ENCODE measurements at regions not wholly inside any gene's neighbourhood (a gene's known extent, or its start where the extent isn't known, plus 50 kb on each side); places are given as distances from the start of the nearest gene placed in this dataset.

GRCh38 chrX:11836284-11836683 lies 78.2 kb downstream of the MSL3 start:
- H3K4me3 ChIP-seq (ENCODE audit: low read length), result no peak overlapping the region
- TF ChIP-seq CTCF (conservative IDR thresholded peaks at IDR 0.05; ENCODE audit: low read depth, low read length), result no peak
- no peak for DNase-seq (ENCODE audit: low read depth)

- no peak for TF ChIP-seq CTCF (conservative IDR thresholded peaks at IDR 0.05; ENCODE audit: low read depth, low read length)
- no peak for DNase-seq (ENCODE audit: low read depth)
- no peak overlapping the region for H3K4me3 ChIP-seq (ENCODE audit: low read length)
Measured at GRCh38 chrX:11837437-11837836, 79.4 kb downstream of the MSL3 start.

- TF ChIP-seq CTCF (conservative IDR thresholded peaks at IDR 0.05; ENCODE audit: low read depth, low read length), result no peak
- H3K4me3 ChIP-seq (ENCODE audit: low read length), result no peak overlapping the region
- no peak for DNase-seq (ENCODE audit: low read depth)
Measured at GRCh38 chrX:11864171-11864570, 106.1 kb downstream of the MSL3 start.

- DNase-seq (ENCODE audit: low read depth), result no peak
- no peak overlapping the region for H3K4me3 ChIP-seq (ENCODE audit: low read length)
- TF ChIP-seq CTCF (conservative IDR thresholded peaks at IDR 0.05; ENCODE audit: low read depth, low read length), result no peak
Measured at GRCh38 chrX:11867610-11868345, 109.7 kb downstream of the MSL3 start.

GRCh38 chrX:11870789-11871188 lies 112.8 kb downstream of the MSL3 start:
- no peak overlapping the region for H3K4me3 ChIP-seq (ENCODE audit: low read length)
- TF ChIP-seq CTCF (conservative IDR thresholded peaks at IDR 0.05; ENCODE audit: low read depth, low read length), result no peak

GRCh38 chrX:11881485-11882170 lies 123.6 kb downstream of the MSL3 start:
- H3K4me3 ChIP-seq (ENCODE audit: low read length), result no peak overlapping the region
- no peak for DNase-seq (ENCODE audit: low read depth)
- TF ChIP-seq CTCF (conservative IDR thresholded peaks at IDR 0.05; ENCODE audit: low read depth, low read length), result no peak

More at GRCh38 chrX:11870789-11871188, 112.8 kb downstream of the MSL3 start:
- DNase-seq (ENCODE audit: low read depth), result no peak

- DNase-seq (ENCODE audit: low read depth), result no peak
- TF ChIP-seq CTCF (conservative IDR thresholded peaks at IDR 0.05; ENCODE audit: low read depth, low read length), result no peak
- no peak overlapping the region for H3K4me3 ChIP-seq (ENCODE audit: low read length)
Measured at GRCh38 chrX:11886745-11887144, 128.7 kb downstream of the MSL3 start.
